PC-9 (cell line): ENCODE measurements at regions not wholly inside any gene's neighbourhood (a gene's known extent, or its start where the extent isn't known, plus 50 kb on each side); places are given as distances from the start of the nearest gene placed in this dataset.

Experiments used
- CTCF ChIP-seq: fragments of 200-600 bp; sonication (generic); conservative IDR thresholded peaks from 2 replicates; pipeline ENCODE4 v1.6.1; 2017; ENCODE audit warnings: mixed run types, antibody characterized with exemption, mild to moderate bottlenecking, moderate library complexity
- EZH2 ChIP-seq: fragments of 200-600 bp; sonication (generic); IDR thresholded peaks from 2 replicates; pipeline ENCODE4 v1.8.0; 2017; ENCODE audit warnings: antibody characterized with exemption, low read depth

- no peak for TF ChIP-seq CTCF
- no peak for TF ChIP-seq EZH2
These were observed 559.3 kb upstream of the CDH2 start for GRCh38 chr18:28736223-28736622.
